ENCODE measurements at regions not wholly inside any gene's neighbourhood (a gene's known extent, or its start where the extent isn't known, plus 50 kb on each side); places are given as distances from the start of the nearest gene placed in this dataset.

DNA sequence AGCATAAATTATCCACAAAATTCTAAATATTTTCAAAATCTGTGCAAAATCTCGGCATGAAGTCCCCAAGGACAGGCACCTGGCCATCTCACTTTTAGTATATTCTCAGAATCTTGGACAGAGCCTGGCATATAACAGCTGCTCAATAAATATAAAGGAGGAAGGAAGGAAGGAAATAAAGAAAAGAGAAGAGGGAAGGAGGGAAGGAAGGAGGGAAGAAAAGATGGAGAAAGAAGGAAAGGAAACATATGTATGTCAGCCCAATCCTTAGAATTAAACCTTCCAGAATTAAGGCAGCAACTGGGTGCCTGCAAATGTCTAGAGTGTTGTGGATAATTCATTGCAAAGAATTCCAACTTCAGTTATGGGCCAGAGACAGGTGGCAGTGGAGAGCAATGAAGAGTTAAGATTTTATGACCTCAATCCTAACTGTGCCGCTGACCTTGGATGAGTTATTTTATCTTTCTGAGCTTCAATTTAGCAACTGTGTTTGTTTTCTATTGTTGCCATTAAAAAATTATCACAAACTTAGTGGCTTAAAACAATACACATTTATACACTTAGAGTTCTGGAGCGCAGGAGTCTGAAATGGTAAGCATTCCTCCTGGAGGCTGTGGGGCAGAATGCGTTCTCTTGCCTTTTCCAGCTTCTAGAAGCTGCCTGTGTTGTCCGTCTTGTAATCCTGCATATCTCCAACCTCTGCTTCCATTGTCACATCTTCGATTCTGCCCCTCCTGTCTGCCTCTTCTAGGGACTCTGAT is 200.9 kb upstream of the MSX2 start:
- peaks cover 28 to 57% of the 10 kb centered on the region in 2 experiments for H3K4me1 ChIP-seq (ENCODE audit: control insufficient read depth in 1 of 2, insufficient read depth in 2 of 2, low read length in 2 of 2)
- no peak for ATAC-seq
- RAD21 ChIA-PET (ENCODE audit: low non-redundant PET in 1 of 2, low total read pairs in 2 of 2, uncharacterized antibody in 2 of 2, unreplicated experiment in 2 of 2): no interaction called here

More for the DNA sequence above, 200.9 kb upstream of the MSX2 start:
- Histone ChIP-seq H2AFZ (ENCODE audit: low read depth, low read length, poor library complexity, severe bottlenecking) (no peak overlapping the region), H3K9me2 (ENCODE audit: insufficient read depth) (no peaks in the 10 kb centered on the region), H3K9ac (ENCODE audit: low read length) (no peak overlapping the region), H3K79me2 (ENCODE audit: insufficient read depth, low read length) (no peaks in the 10 kb centered on the region), H3K4me2 (ENCODE audit: low read length) (no peak overlapping the region), H3K36me3 (ENCODE audit: control insufficient read depth in 1 of 2, insufficient read depth in 2 of 2, low read length in 2 of 2) (no peaks in the 10 kb centered on the region), H3K27ac (ENCODE audit: low read depth, low read length) (no peak overlapping the region), H4K20me1 (ENCODE audit: insufficient read depth) (no peaks in the 10 kb centered on the region), H3K27me3 (ENCODE audit: insufficient read depth, low read length) (peaks cover 31% of the 10 kb centered on the region; the same call in 1 of the 2 replicates), H3K4me3 (replicated peaks in 1 of 2; ENCODE audit: low read depth in 1 of 2, low read length in 2 of 2) (no peak overlapping the region), H3K9me3 (ENCODE audit: control insufficient read depth in 1 of 2, insufficient read depth in 1 of 2, low read depth in 1 of 2, low read length in 2 of 2) (no peaks in the 10 kb centered on the region)
- BruUV-seq (replicated peaks): no TSS peak
- TF ChIP-seq, protein P1, sequence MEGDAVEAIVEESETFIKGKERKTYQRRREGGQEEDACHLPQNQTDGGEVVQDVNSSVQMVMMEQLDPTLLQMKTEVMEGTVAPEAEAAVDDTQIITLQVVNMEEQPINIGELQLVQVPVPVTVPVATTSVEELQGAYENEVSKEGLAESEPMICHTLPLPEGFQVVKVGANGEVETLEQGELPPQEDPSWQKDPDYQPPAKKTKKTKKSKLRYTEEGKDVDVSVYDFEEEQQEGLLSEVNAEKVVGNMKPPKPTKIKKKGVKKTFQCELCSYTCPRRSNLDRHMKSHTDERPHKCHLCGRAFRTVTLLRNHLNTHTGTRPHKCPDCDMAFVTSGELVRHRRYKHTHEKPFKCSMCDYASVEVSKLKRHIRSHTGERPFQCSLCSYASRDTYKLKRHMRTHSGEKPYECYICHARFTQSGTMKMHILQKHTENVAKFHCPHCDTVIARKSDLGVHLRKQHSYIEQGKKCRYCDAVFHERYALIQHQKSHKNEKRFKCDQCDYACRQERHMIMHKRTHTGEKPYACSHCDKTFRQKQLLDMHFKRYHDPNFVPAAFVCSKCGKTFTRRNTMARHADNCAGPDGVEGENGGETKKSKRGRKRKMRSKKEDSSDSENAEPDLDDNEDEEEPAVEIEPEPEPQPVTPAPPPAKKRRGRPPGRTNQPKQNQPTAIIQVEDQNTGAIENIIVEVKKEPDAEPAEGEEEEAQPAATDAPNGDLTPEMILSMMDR (IDR thresholded peaks at IDR 0.05 in 2 of 3, conservative IDR thresholded peaks at IDR 0.05 in 1 of 3; ENCODE audit: borderline replicate concordance in 1 of 3, insufficient read depth in 1 of 3, low read depth in 2 of 3, low read length in 2 of 3): peak; percentile 27 to 55 (median 42); a peak in 4 of 6 replicates
- TF ChIP-seq, protein P2, sequence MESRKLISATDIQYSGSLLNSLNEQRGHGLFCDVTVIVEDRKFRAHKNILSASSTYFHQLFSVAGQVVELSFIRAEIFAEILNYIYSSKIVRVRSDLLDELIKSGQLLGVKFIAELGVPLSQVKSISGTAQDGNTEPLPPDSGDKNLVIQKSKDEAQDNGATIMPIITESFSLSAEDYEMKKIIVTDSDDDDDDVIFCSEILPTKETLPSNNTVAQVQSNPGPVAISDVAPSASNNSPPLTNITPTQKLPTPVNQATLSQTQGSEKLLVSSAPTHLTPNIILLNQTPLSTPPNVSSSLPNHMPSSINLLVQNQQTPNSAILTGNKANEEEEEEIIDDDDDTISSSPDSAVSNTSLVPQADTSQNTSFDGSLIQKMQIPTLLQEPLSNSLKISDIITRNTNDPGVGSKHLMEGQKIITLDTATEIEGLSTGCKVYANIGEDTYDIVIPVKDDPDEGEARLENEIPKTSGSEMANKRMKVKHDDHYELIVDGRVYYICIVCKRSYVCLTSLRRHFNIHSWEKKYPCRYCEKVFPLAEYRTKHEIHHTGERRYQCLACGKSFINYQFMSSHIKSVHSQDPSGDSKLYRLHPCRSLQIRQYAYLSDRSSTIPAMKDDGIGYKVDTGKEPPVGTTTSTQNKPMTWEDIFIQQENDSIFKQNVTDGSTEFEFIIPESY (IDR thresholded peaks at IDR 0.05; ENCODE audit: extremely low read depth, insufficient replicate concordance, low read length): no peak
- TF ChIP-seq RAD21 (IDR thresholded peaks at IDR 0.05; ENCODE audit: low read depth) (peak; percentile 50), EZH2phosphoT487 (IDR thresholded peaks at IDR 0.05; ENCODE audit: borderline replicate concordance) (no peak)
- DNase-seq (ENCODE audit: low read depth, low spot score): no peak
- intact Hi-C loops (cut with micrococcal nuclease): loop anchor here (5.0 to 10.0 kb wide), 2 partner anchors 99 to 199 kb away; partner anchors contain the start of gene MSX2
- ChIA-PET POLR2A (no interaction called here), CTCF (interaction anchor here (1.2 kb wide), 1 partner anchor 104 kb away, joined by 4 read pairs; no protein-coding TSS in a partner anchor)

Data from HCT116 (cell line).